ENCODE measurements at regions not wholly inside any gene's neighbourhood (a gene's known extent, or its start where the extent isn't known, plus 50 kb on each side); places are given as distances from the start of the nearest gene placed in this dataset.

DNA sequence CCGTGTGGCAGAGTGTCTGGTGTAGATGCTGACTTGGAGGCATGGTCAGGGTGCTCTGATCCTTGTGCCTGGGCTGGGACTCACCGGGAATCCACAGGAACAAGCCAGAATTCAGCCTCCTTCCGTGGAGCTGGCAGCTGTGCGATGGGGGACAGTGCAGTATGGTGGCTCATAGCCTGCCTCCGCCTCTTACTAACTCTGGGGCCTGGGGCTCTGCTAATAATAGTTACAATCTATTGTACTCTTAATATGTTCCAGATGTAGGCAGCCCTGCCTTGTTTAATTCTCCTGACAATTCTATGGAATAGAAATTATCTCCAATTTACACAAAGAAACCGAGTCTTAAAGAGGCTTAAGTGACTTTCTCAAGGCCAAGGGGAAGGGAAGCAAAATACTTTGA is 77.6 kb downstream of the PCDH1 start:
- Histone ChIP-seq H3K9me3 (ENCODE audit: low read length) (no peaks in the 10 kb centered on the region), H4K20me1 (ENCODE audit: low read length) (no peaks in the 10 kb centered on the region), H2AFZ (ENCODE audit: low read length) (no peak overlapping the region), H3K9me2 (replicated peaks; ENCODE audit: low read length) (no peaks in the 10 kb centered on the region), H3K27me3 (ENCODE audit: low read length) (no peaks in the 10 kb centered on the region), H3K4me3 (ENCODE audit: low read length) (no peak overlapping the region), H3K36me3 (ENCODE audit: low read depth, low read length) (no peaks in the 10 kb centered on the region), H3K4me2 (ENCODE audit: low read length) (no peak overlapping the region), H3K79me2 (ENCODE audit: low read length) (no peaks in the 10 kb centered on the region), H3K27ac (ENCODE audit: low read length) (no peak overlapping the region), H3F3A (ENCODE audit: low read length, unreplicated experiment) (no peaks in the 10 kb centered on the region), H3K9ac (ENCODE audit: low read length) (no peak overlapping the region), H3K4me1 (ENCODE audit: insufficient read depth, low read length) (no peaks in the 10 kb centered on the region)
- no peak for DNase-seq
- intact Hi-C loops (cut with micrococcal nuclease), result no loop called here
- POLR2A ChIA-PET (ENCODE audit: unreplicated experiment), result no interaction called here
- no TSS peak for BruUV-seq (replicated peaks)
- no peak for ATAC-seq
- CTCF ChIA-PET, result no interaction called here
- TF ChIP-seq EZH2phosphoT487 (IDR thresholded peaks at IDR 0.05; ENCODE audit: borderline replicate concordance, low read length) (no peak), EZH2 (IDR thresholded peaks at IDR 0.05; ENCODE audit: low read length, unreplicated experiment) (no peak)
- TF ChIP-seq, protein P1, sequence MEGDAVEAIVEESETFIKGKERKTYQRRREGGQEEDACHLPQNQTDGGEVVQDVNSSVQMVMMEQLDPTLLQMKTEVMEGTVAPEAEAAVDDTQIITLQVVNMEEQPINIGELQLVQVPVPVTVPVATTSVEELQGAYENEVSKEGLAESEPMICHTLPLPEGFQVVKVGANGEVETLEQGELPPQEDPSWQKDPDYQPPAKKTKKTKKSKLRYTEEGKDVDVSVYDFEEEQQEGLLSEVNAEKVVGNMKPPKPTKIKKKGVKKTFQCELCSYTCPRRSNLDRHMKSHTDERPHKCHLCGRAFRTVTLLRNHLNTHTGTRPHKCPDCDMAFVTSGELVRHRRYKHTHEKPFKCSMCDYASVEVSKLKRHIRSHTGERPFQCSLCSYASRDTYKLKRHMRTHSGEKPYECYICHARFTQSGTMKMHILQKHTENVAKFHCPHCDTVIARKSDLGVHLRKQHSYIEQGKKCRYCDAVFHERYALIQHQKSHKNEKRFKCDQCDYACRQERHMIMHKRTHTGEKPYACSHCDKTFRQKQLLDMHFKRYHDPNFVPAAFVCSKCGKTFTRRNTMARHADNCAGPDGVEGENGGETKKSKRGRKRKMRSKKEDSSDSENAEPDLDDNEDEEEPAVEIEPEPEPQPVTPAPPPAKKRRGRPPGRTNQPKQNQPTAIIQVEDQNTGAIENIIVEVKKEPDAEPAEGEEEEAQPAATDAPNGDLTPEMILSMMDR (conservative IDR thresholded peaks at IDR 0.05; ENCODE audit: low read depth, low read length), result no peak

DNA sequence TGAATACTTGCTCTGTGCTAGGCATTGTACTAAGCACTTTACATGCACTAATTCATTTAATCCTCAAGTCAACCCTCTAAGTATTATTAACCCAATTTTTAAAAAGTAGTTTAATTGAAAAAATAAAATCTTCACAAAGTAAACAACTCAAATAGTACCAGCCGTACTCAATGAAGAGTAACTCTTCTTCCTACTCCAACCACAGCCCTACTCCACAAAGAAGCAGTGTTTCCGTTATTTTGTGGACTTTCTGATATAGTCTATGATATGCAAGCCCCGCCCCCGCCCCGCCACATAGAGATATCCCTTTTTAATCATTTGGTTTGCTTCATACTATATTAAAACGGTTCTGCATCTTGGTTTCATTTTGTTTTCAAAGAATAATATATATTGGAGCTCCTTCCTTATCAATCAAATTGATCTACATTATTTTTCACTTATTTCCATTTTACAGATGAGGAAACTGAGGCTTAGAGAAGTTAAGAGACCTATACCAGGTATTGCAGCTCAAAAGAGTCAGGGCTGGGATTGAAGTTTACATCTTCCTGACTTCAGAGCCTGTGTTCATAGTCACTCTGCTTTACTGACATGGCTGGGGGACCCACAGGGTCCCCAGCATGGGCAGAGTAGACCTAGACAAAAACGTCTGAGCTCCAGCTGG is 78.6 kb downstream of the PCDH1 start:
- H3F3A ChIP-seq (ENCODE audit: low read length, unreplicated experiment), result no peaks in the 10 kb centered on the region
- H3K36me3 ChIP-seq (ENCODE audit: low read depth, low read length), result no peaks in the 10 kb centered on the region
- no peak overlapping the region for H3K4me3 ChIP-seq (ENCODE audit: low read length)
- H3K9me2 ChIP-seq (replicated peaks; ENCODE audit: low read length), result no peaks in the 10 kb centered on the region
- H3K79me2 ChIP-seq (ENCODE audit: low read length), result no peaks in the 10 kb centered on the region
- no peak overlapping the region for H3K4me2 ChIP-seq (ENCODE audit: low read length)
- no peaks in the 10 kb centered on the region for H3K27me3 ChIP-seq (ENCODE audit: low read length)
- H3K9ac ChIP-seq (ENCODE audit: low read length), result no peak overlapping the region
- no peak for DNase-seq
- no TSS peak for BruUV-seq (replicated peaks)
- POLR2A ChIA-PET (ENCODE audit: unreplicated experiment), result no interaction called here
- intact Hi-C loops (cut with micrococcal nuclease), result no loop called here
- no peak for ATAC-seq
- TF ChIP-seq, protein P1 (conservative IDR thresholded peaks at IDR 0.05; ENCODE audit: low read depth, low read length), result no peak
- TF ChIP-seq EZH2 (IDR thresholded peaks at IDR 0.05; ENCODE audit: low read length, unreplicated experiment) (no peak), EZH2phosphoT487 (IDR thresholded peaks at IDR 0.05; ENCODE audit: borderline replicate concordance, low read length) (no peak)
- no peaks in the 10 kb centered on the region for H3K4me1 ChIP-seq (ENCODE audit: insufficient read depth, low read length)
- CTCF ChIA-PET, result no interaction called here
- no peaks in the 10 kb centered on the region for H3K9me3 ChIP-seq (ENCODE audit: low read length)
- H3K27ac ChIP-seq (ENCODE audit: low read length), result no peak overlapping the region
- H2AFZ ChIP-seq (ENCODE audit: low read length), result no peak overlapping the region
- H4K20me1 ChIP-seq (ENCODE audit: low read length), result no peaks in the 10 kb centered on the region

- Histone ChIP-seq H3K4me2 (ENCODE audit: low read length) (no peak overlapping the region), H4K20me1 (ENCODE audit: low read length) (no peaks in the 10 kb centered on the region), H3K79me2 (ENCODE audit: low read length) (no peaks in the 10 kb centered on the region), H3K36me3 (ENCODE audit: low read depth, low read length) (no peaks in the 10 kb centered on the region), H2AFZ (ENCODE audit: low read length) (no peak overlapping the region), H3K27me3 (ENCODE audit: low read length) (no peaks in the 10 kb centered on the region), H3K4me3 (ENCODE audit: low read length) (no peak overlapping the region), H3K4me1 (ENCODE audit: insufficient read depth, low read length) (no peaks in the 10 kb centered on the region), H3K27ac (ENCODE audit: low read length) (no peak overlapping the region), H3K9me2 (replicated peaks; ENCODE audit: low read length) (no peaks in the 10 kb centered on the region), H3F3A (ENCODE audit: low read length, unreplicated experiment) (no peaks in the 10 kb centered on the region), H3K9me3 (ENCODE audit: low read length) (no peaks in the 10 kb centered on the region), H3K9ac (ENCODE audit: low read length) (no peak overlapping the region)
- no peak for ATAC-seq
- ChIA-PET POLR2A (ENCODE audit: unreplicated experiment) (no interaction called here), CTCF (no interaction called here)
- intact Hi-C loops (cut with micrococcal nuclease), result no loop called here
- BruUV-seq (replicated peaks), result no TSS peak
- no peak for TF ChIP-seq EZH2phosphoT487 (IDR thresholded peaks at IDR 0.05; ENCODE audit: borderline replicate concordance, low read length)
- TF ChIP-seq, protein P1 (conservative IDR thresholded peaks at IDR 0.05; ENCODE audit: low read depth, low read length), result no peak
- TF ChIP-seq EZH2 (IDR thresholded peaks at IDR 0.05; ENCODE audit: low read length, unreplicated experiment), result no peak
- DNase-seq, result no peak
Measured at GRCh38 chr5:141797425-141797824, 80.8 kb downstream of the PCDH1 start.
